Limb (tissue), 2 donors: ENCODE measurements at regions not wholly inside any gene's neighbourhood (a gene's known extent, or its start where the extent isn't known, plus 50 kb on each side); places are given as distances from the start of the nearest gene placed in this dataset.

Experiments
- DNase-seq, 2 donors: peaks; one replicate each; pipeline ENCODE4 v3.0.0-alpha.2; 2016; ENCODE audit errors: extremely low spot score in 2 of 2

GRCh38 chr16:86771506-86772460, 193.4 kb downstream of the FOXL1 start:
- DNase-seq = no peak

- DNase-seq = no peak
Measured at GRCh38 chr16:86772671-86773353, 194.5 kb downstream of the FOXL1 start.

DNA sequence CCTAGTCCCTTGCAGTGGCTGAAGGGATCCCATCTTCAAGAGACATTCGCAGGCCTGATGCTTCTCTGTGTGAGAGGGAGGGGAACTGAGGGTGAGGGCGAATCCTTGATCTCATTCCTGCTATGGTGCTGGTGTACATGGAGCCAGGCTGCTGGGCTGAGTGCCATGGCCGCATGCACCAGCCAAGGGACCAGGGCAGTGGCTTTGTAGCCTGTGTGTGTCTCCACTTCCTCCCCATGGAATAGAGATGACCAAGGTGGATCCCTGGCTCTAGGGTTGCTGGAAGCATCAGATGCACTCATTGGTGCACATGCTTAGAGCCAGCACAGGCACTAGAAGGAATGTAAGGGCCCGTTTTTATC, 195.0 kb downstream of the FOXL1 start:
- DNase-seq = no peak

DNA sequence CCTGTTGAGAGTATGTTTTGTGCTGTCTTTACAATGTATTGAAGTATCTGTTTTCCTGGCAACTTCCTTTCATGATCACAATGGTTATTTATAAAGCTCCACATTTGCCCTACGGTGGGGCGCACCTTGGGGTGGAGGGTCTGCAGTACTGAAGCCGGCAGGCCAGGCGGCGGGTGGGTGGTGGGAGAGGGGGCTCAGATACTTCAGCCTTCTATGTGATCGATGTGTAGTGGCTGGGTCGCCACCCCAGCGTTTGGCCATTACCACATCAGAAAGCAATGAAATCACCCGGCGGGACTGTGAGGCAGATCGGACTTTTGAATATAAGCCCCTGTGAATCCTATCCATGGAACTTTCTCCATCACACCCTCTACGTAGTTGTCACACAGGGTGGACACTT, 196.6 kb downstream of the FOXL1 start:
- no peak for DNase-seq

GRCh38 chr16:86775511-86775921, 197.2 kb downstream of the FOXL1 start:
- no peak for DNase-seq

DNA sequence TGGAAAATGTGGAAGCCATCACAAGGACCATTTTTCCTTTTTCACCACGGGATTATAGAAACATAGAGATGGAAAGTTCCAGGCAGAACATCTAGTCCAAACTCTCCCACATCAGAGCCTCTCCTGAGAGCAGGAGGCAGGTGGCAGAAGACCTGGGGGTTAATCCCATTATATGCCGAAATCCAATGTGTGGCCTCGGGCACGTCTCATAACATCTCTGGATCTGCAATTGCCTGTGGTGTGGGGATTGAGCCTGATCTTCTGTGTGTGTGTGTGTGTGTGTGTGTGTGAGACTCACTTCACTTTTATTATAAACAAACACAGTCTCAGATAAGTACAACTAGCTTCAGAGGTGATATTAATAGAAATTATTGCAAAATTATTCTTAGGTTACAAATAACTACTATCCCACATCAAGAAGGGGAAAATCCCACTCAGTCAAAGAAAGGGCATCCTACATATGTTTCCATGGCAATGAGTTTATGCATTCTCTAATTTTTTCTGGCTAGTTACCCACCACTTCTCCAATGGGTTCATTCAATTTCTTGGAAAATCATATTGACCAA, 199.1 kb downstream of the FOXL1 start:
- no peak for DNase-seq

DNA sequence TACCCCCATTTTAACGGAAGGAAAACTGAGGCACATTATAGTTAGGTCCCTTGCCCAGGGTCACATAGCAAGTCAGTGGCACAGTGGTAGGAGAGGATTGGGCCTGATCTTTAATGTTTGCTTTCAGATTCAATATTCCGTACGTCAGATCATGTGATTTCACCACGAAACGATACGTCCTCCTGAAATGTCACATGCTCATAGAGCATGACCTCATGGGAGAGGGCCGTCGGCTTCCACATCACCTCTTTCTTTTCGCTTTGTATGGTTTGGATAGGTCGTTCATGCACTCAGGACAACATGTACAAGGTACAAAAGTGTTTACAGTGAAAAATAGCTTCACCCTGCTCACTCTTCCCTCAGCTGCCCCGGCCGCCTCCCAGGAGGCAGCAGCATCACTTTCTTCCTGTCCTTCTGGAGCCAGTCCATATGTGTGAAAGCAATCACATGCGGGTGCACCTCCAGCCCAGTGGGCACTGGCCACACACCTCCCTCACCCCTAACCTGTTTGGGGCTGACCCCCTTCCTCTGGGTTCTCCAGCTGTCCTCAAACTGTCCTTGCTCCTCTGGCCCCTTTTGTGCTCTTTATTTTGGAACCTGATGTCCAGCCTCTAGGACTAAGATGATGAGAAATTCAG, 199.9 kb downstream of the FOXL1 start:
- no peak for DNase-seq

GRCh38 chr16:86778978-86779377, 200.6 kb downstream of the FOXL1 start:
- DNase-seq = no peak

DNA sequence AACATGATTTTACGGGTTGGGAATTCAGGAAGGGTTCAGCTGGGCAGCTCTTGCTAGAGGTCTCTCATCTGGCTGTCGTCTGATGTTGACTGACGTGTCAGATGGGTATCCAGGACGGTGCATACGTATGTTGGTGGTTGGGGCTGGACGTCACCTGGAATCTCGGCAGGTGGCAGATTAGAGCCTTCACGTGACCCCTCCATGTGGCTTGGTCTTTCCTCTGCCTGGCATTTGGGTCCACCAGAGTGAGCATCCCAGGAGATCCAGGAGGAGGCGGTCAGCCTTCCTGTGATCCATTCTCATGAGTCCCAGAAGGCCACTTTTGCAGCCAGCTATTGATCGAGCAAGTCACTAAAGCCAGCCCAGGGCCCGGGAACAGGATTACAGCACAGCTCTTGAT, 202.7 kb downstream of the FOXL1 start:
- no peak for DNase-seq

GRCh38 chr16:86783636-86784626, 205.6 kb downstream of the FOXL1 start:
- no peak for DNase-seq

- DNase-seq = no peak
Measured at GRCh38 chr16:86786338-86786737, 208.0 kb downstream of the FOXL1 start.

DNA sequence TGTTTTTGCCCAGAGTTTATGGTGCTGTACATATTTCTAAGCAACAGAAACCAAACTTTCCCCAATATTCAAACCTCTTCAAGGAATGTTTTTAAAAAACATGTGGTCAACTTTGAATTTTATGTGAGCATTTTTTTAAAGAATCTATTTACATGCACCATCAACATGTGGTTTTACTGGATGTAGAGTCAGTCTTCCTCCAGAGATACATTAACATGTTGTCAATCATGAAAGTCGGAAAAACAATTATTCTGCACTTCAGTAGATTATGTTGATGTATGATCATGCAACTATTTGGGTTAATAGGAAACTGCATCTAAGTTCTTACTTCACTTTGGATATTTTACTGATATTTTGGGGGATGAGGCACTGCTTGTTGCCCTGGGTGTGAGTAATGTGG, 208.6 kb downstream of the FOXL1 start:
- no peak for DNase-seq

GRCh38 chr16:86787538-86787937, 209.2 kb downstream of the FOXL1 start:
- no peak for DNase-seq

- no peak for DNase-seq
Measured at GRCh38 chr16:86789621-86790051, 211.3 kb downstream of the FOXL1 start.

DNA sequence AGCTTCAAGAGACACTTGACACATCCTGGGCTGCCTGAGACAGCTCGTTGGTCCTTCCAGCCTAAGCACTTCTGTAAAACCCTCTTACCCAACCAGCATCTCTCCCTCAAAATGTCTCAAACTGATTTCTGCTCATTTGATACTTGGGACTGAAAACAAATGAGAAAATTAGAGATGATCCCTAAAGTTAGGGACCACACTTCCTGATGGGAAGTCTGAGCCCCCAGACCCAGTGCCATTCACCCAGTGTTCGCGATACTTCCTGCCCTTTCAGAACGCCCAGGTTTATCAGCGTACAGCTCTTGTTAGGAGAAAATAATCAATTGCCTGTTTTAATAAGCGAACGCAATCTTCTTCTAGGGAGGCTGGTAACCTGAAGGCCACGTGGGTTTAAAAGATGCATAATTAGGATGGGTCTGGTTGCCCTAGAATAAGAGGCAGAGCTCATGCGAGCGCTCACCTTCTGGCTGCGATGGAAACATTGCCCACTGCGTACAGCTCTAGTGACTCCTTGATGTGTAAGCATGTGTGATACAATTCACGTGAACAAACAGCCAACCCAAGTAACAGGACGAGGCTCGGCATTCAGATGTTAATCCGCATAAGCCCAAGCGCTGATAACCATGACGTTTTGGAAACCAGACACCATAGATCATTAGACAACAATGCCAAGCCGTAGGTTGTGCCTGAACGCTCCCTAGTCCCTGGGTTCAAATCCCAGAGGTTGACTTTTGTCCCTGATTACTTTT, 213.1 kb downstream of the FOXL1 start:
- no peak for DNase-seq

DNA sequence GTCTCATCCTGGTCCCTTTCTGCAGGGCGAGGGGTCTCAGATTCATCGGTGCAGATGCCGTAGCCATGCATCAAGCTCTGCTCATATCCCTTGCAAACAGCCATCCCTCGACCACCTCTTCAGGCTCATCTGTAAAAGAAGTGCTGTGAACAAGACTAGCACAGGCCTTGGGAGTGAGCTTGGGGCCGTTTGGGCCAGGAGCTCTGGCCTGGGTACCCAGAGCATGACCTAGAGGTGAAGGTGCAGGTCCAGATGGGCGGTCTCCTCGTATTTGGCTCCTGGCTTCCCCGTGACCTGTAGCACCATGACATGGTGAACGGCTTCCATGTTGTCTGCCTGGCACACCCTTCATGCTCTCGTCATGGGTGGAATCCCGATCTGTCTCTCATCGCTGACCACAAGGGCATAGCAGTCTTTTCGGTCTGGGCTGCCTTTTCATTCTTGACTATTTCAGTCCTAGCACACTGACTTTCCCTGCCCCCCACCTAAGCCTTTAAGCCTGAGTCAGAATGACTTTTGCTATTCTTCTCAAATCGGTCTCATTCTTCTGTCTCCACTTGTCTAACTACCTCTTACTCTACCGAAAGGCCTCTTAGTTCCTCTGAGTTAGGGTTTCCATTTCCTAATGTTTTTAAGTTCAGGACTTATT, 216.0 kb downstream of the FOXL1 start:
- DNase-seq = no peak

DNA sequence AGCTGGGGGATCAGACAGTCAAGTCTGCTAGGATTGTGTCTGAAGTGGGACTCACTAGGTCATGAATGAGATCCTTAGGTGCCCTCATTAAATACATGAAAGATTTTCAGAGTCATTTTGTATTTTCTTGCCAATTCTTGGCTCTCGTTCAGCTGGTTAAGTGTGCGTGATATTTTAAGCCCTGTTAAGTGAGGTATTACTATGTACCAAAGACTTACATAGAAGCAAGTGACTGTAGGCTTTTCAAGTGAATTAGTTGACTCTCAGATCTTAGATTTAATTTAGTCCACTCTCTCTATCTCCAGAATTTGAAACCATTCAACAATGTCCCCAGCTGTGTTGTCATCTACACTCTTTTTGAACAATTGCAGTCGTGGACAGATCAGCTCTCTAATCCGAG, 219.4 kb downstream of the FOXL1 start:
- no peak for DNase-seq

GRCh38 chr16:86798247-86799041, 220.1 kb downstream of the FOXL1 start:
- no peak for DNase-seq

DNA sequence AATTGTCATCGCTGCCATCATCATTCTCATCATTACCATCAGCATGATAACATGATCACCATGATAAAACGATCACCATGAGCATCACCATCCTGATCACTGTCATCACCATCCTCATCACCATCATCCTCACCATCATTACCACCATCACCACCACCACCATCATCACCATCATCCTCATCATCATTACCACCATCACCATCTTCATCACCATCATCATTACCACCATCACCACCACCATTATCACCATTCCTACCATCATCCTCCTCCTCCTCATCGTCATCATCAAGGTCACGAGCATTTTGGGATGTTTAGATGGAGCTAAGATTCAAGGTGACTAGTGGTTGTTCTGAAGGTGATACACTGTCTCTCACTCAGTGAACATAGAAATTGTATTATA, 221.0 kb downstream of the FOXL1 start:
- no peak for DNase-seq
